ENCODE measurements at regions not wholly inside any gene's neighbourhood (a gene's known extent, or its start where the extent isn't known, plus 50 kb on each side); places are given as distances from the start of the nearest gene placed in this dataset.

- DNase-seq = no peak
Observed at GRCh38 chr2:200752835-200753234, 58.9 kb upstream of the BZW1 start.

DNA sequence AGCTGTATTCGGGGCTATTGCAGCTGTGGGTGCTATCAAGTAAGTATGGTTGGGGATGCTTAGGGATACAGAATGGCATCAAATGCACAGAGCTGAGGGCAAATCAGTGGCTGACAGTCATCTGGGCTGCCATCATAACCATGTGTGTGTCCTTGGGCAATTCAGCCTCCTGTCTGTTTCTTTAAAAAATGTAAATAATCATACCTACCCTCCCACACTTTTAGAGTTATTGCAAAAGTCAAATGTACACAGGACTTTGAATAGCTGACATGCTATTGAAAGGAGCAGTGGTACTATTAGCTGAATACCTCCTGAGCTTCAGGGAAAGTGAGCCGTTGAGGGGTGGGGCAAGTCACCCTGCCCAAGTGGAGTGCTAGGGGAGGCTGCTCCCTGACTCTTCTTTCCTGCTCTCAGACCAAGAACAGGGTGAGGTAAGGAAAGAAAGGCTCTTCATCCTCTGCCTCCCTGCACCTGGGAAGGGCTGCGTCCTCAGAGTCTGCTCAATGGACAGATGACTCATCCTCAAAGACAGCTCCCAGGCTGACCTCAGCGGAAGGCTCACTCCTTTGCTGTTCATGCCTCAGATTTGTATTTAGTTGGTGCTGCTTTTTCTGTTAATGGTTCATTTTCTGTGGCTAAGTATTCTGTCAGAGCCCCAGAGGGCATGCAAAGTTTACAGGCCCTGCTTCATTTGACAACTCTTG lies 54.9 kb upstream of the BZW1 start:
- DNase-seq = no peak

DNA sequence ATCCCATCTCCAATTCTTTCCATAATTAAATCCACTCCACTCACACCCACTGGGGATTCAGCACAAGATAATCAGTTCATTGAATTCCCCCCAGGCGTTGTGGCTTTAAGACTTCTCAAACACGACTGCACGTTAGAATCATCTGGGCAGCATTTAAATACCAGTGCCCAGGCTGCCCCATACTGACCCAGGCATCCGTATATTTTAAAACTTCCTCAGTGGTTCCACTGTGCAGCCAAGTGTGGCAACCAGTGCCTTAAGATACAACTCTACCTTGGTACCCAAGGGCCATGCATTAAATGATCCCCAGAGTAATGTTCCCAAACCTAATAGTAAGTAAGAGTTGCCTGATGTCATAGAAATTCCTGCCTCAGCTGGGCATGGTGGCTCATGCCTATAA lies 54.3 kb upstream of the BZW1 start:
- no peak for DNase-seq

GRCh38 chr2:200758341-200758740 lies 53.4 kb upstream of the BZW1 start:
- DNase-seq = no peak

DNA sequence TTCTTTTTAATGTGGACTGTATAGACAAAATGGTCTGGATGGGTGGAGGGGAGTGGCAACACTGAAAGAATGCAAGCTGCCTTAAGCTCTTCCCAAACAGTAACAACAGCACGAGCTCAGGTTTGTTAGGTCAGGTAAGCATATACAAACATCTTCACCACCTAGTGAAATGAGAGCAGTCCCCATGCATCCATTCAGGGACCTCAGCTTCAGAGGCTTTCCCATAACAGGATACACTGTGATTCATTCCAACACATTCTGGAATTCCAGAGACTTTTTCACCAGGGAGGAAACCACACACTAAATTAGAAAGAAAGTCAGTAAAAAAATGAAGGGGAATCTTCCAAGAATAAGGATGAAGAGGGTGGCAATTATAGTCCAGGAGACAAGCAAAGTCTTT lies 50.4 kb upstream of the BZW1 start:
- DNase-seq = no peak
